Hematopoietic multipotent progenitor cell (in vitro differentiated cells): ENCODE measurements at regions not wholly inside any gene's neighbourhood (a gene's known extent, or its start where the extent isn't known, plus 50 kb on each side); places are given as distances from the start of the nearest gene placed in this dataset.

Experiments used
- DNase-seq, 3 donors: peaks; one replicate each; pipeline ENCODE4 v3.0.0-alpha.2; 2011 to 2015; ENCODE audit warnings: low read depth in 2 of 3, low spot score in 2 of 3

DNA sequence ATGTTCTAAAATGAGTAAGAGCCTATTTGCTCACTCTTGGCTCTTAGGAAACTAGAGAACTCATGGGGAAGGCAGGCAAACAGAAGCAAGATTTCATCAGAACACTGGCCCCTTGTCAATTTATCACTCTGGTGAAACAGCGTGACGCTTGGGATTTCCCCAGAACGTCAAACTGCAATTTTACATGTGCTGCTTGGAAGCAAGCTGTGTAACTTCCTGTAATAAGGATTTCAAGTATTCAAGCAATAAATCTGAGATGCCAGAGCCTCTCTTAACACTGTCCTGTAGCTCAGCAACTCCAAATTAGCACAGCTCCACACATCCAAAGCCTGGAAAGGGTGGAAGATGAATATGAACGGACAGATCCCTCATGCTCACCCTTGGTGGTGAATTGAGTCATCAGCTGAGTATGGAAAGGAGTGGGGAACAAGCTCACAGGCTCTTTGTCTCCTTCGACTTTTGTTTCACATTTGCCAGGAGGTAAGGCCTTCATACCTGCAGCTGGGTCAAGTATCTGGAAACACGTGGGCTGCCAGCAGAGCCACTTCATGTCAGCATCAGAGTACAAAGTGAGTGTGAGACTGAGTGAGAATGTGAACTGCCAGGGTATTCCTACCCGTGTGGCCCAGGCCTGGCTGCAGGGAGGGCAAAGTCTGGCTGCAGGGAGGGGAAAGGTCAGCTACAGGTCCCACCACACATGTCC, 140.4 kb upstream of the NAMPT start:
- peak in 2 of 3 donors; percentile 85 to 92 for DNase-seq

DNA sequence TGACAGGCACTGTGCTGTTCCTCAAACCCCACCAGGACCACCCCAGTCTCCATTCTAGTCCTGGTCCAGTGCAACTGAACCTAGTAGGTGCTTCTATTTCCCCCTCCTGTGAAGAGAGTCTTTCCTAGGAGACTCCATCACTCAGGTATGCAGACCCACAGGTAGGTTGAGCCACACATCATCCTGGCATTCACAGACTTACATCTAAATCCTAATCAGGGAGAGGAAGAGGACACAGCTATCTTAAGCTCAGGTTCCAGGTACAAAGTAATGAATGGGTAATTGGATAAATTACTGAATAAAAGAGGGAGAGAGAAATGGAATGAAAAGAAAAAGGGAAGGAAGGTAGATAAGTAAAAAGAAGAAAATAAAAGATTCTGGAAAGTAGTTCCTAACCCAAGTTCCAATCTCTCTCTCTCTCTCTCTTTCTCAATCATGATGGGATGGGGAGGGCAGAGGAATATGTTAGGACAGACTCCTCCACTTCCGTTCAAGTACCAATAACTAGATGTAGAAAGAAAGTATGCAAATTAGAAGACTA, 139.8 kb upstream of the NAMPT start:
- DNase-seq: no peak

DNA sequence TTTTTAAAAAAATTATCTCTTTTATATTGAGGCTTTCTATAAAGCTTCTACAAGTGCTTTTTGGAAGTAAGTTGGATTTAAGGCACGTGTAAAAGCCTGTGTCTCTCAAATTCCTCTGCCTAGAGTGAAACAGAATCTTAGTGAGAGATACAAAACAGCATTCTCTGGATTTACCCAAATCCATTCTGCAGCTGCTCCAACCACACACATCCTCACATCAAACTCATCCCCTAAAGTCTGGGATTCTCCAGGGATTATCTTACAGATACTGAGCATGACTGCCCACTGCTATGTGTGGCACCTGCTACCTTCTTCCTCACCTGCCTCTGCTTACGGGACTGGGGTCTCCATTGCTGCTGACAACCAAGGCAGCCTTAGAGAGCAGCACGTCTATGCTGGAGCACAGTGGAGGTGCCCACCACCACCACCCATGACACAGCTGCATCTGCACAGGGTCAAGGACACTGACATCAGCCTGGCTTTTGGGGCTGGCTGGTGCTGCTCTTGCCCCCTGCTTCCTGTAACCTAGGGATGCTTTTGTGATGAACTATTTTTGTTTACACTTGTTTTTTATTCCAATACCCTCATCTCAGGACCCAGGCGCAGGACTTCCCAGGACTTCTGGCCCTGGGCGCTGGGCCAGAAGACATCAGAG, 139.2 kb upstream of the NAMPT start:
- no peak for DNase-seq

DNA sequence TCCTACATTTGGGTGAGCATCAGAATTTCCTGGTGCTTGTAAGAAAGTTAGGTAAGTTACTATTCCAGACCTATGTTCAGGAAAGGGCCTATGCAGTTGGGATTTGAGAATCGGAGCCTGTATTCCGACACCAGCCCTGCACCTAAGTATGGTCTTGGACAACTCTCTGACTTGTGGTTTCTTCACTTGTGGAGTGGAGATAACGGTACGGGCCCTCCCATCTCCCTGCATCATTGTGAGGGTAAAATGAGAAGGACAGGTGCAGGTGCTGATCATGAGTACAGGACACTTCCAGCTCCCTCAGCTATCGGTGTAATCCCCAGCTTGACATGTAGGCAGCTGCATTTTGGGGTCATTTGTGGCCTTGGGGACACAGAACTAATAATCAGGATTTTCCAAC, 138.3 kb upstream of the NAMPT start:
- no peak for DNase-seq

DNA sequence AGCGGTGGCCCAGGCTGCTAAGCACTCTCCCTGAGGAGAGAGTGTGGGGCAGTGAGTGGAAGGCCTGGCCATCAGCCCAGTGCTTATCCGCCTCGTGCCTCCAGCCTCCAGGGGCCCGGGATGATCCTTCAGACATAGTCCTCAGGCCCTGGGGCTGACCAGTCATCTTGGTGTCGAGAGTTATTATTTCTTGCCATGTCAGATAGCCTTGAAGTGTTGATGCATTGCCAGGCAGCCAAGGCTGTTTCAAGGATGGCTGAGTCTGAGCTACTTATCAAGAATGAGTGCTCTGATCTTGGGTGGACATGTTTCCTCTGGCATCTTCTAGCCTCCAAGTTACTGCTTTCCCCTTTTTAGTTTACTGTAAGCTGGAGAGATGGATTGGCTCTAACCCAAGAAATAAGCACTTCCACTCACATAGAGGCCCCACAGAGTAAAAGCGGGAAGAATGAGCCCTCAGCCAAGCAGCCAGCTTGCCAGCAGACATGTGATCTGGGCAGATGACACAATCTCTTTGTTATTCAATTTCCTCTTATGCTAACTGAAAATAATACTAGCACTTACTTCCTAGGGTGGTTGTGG, 136.5 kb upstream of the NAMPT start:
- DNase-seq: peak in 2 of 3 donors; percentile 16 to 48

DNA sequence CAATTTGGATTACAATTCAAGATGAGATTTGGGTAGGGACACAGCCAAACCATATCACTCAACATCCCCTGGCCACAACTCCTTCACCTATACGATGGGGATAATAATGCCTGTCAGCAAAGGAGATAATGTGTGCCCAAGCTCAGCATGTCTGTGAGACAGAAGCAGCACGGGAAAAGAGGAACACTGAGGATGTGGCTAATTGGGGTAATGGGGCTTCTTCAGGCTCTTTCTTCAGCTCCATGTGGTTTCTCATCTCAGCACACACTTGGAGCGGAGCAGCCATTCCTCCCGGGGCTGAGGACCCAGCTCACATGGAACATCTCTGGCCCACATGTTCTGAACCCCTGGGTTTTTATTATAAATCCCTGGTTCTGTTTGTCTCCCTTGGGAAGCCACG, 136.0 kb upstream of the NAMPT start:
- DNase-seq: no peak

DNA sequence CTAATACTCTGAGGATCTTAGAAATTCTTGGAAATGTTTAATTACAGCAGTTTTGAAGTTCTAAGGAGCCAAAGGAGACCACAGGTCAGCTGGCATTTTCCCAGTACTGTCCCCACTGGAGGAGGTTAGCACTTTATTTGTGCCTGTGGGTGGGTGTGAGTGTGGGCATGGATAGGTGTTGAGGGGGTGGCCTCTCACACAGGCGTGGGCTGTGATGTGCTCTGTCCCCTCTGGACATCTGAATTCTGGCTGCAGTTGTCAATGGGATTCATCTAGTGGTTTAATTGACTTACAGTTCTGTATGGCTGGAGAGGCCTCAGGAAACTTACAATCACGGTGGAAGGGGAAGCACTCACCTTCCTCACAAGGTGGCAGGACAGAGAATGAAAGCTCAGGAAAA, 135.4 kb upstream of the NAMPT start:
- no peak for DNase-seq

DNA sequence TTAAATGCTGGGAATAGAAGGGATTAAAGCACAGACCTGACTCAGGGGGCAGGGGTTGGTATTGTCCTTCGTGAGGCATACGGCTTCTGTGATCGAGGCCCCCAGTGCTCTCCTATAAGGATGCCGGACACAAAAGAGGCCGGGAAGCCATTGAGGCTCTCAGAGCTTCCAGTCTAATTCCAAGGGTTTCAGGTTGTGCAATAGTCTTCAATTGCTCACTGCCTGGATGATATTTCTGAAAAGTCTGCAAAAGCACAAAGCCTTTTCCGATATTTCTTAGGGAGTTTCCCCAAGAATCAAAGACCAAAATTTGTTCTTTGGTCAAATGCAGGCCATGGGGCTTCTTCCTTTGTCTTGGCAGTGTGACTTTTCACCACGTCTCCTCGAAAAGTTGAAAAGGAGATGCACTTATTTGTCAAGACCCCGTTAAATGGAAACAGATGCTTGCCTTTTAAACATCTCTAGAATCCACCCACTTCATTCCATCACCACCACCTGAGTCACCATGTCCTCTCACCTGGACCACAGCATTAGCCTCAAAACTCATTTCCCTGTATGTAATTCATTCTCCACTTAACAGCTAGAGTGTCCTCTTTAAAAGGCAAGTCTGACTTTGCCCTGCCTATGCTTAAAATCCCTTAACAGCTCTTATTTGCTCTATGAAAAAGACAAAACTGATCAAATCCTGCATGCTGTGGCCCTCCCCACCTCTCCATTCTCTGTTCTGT, 134.8 kb upstream of the NAMPT start:
- no peak for DNase-seq

DNA sequence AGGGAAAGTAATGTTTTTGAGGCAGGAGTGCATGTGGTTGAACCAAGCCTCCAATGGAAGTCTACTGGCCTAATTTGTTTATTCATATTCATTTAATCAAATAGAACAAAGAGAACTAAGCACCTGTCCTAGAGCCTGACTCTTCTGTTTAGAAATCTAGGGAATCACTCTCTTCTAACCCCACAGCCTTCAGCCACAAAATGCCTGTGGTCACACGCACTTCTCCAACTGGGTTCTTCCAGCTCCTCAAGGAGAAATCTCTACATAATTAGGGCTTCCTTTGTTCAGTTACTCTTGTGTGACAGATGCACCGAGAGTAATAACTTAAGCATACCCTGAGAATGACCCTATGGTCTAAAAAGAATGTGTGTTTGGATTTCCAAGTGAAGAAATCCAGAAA, 133.7 kb upstream of the NAMPT start:
- DNase-seq: no peak

DNA sequence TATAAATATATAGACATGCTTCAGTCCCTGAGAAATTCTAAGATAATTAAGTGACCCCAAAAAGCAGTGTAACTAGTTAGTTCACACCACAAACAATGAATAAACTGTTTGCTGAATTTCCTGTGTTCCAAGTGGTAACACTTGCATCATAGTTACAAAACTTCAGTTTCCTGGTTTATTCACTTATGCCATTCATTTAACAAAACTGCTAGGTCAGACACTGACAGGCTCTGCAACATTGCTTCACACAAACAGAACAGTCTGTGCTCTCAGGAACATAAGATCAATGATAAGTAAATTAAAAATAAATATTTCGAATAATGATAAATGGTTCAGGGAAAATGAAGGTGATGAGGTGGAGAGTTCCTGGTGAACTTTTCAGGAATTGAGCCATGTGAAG, 133.3 kb upstream of the NAMPT start:
- DNase-seq: peak in 2 of 3 donors; percentile 33 to 59

DNA sequence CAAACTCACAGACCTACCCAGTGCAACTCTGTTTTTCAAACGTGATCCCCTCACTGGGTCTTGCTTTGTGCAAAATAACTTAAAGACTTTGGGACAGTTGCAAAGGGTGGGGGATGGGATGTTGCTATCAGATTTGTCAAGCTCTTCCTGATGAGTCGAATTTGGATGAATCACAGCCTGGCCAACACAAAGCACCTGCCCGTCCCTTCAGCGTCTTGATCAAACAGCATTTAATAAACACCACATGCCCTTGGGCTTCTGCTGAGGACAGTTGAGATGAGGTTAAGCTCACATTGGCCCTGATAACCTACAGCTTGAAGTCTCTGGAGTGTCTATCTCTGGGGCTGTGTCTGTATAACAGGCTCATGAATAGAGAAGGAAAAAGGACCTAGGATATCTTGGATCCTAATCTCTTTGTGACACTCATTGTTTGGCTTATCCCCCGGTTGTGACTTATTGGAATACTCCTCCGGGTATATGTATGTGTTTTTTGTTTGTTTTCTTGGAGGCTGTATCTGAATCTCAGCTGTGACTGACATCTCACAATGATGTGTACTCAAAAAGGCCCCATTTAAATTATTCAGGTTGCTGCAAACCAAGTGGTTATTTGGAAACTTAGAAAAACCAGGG, 132.6 kb upstream of the NAMPT start:
- no peak for DNase-seq

DNA sequence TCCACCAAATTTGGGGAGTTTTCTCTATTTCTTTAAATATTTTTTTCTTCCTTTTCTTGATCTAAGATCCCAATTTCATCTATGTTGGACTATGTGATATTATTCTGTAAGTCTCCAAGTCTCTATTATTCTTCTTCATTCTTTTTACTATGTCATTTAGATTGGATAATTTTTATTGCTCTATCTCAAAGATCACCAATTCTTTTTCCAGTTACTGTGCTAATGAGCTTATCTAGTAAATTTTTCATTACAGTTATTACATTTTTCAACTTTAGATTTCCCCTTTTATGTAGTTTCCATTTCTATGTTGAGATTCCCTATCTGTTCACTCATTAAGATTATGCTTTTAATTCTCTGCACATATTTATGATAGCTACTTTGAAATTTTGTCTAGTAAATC, 131.6 kb upstream of the NAMPT start:
- no peak for DNase-seq

DNA sequence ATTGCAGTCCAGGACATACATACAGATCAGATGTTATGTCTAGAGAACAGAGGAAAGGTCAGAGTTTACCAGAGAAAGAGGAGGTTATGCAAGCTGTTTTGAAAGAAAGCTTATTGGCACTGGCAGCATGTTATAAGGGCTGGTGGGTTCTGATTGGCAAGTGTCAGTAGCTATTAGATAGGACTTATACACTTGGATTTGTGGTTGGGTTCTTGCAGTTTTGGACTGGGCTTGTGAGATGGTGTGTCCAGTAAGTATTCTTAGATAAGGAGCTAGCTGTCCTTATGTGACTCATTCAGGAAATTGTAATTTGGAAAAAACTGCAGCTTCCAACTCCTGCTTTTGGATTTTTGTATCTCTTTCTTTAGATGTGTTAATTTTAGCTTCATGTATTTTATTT, 130.7 kb upstream of the NAMPT start:
- no peak for DNase-seq

DNA sequence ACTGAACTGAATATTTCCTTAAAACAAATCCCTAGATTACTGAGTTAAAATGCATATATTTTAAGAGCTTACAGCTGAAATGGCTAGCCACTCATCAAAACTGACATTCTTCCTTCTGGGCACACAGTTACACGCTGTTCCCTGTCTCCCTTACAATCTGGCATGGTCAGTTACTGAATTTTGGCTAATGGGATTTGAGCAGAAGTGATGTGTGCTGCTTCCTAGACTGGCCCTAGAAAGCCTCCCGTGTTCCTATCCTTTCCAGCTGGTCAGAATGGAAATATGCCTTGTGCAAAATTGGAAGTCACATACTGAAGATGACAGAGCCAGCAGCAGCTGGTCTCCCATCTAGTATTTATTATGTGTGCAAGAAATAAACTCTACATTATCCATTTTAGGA, 128.7 kb upstream of the NAMPT start:
- DNase-seq: no peak

DNA sequence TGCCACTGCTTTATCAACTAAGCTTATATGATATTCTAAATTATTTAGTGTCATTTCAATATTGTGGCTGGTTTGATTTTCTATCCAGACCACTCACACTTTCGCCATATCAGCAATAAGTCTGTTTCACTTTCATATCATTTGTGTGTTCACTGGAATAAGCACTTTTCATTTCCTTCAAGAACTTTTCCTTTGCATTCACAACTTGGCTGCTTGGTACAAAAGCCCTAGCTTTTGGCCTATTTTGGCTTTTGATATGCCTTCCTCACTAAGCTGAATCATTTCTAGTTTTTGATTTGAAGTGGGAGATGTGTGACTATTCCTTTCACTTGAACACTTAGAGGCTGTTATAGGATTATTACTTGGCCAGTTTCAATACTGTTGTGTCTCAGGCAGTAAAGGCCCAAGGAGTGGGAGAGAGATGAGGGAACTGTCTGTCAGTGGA, 120.9 kb upstream of the NAMPT start:
- no peak for DNase-seq

DNA sequence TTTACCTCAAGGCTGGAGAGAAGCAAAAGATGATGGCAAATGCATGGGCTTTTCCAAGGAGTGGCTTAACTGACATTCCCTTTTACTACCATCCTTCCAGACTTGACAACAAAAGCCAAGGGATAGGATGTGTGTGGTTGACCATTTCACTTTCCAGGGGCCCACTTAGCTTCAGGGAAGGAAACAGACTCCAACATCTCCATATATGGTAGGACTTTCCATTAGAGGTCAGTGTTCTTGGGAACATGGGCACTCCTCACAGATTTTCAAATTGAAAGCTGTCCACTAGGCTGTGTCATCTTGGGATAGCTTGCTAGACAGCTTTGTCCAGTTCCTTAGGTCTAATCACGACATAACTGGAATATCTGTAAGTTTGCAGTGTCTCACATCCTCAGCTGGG, 118.1 kb upstream of the NAMPT start:
- DNase-seq: no peak

DNA sequence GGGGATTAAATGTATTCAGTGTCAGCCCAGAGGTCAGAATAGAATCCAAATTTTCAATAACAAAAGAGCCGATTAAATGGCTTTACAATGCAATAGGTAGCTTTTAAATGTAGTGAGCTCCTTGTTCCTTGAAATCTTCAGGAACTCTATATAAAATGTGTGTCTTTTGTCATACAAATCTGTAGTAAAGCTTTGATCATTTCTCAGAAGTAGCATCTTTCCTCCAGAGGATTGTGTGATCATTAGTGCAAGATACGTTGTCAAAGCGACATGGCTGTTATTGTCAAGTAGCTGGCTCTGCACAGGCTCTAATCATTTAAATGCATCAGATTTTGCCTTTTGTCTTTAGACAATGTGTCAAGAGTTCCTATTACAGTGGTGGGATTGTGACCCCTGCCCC, 116.1 kb upstream of the NAMPT start:
- DNase-seq: no peak

DNA sequence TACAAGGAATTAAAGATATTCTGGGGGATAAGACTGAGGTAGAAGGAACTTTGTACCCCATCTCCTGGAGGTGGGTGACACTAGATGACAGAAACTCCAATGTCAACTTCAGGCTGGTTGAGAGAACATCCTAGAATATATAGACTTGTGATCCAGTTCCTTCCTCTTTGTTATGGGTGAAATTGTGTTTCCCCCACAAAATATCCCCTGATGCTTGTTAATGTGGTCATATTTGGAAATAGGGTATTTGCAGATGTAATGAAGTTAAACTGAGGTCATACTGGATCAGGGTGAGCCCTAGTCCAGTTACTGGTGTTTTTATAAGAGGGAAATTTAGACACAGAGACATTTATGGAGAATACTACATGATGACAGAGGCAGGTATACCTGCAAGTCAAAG, 114.0 kb upstream of the NAMPT start:
- DNase-seq: no peak

DNA sequence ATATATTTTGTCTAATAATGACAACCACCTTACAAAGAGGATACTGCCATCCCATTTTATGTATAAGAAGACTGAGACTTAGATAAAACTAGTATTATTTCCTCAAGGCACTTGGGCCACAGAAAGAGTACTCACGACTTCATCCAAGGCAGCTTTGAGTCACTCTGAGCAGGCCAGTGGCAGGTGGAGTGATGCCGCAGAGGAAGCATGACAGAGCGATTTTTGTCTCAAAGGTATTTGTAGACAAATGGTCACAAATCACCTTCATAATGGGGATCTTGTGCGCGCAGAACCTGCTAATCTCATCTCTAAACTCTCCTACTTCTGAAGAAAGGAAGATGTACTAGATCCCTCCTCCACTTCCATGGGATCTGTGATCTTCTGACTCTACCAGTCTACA, 113.2 kb upstream of the NAMPT start:
- no peak for DNase-seq

DNA sequence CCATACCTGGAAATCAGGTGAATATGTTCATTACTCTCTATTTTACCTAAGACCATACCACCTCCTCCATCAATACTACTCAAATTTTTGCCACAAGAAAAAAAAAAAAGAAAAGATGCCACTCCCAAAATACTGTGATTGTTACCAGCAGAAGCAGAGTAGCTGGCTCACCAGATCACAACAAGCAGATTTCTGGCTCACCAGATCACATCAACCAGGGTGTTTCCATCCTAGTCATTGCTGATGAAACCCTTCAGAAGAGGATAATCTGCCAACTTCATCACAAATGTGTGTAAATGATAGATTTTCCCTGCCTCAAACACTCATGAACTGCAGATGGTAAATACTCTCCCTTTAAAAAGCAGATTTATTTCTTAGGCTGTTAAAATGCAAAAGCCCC, 109.7 kb upstream of the NAMPT start:
- DNase-seq: no peak
